HEK293 (cell line): ENCODE measurements at regions not wholly inside any gene's neighbourhood (a gene's known extent, or its start where the extent isn't known, plus 50 kb on each side); places are given as distances from the start of the nearest gene placed in this dataset.

Source experiments
- CTCF ChIA-PET: fragments of 350-600 bp; formaldehyde crosslinking; extraction: SDS; loops from one replicate; lab custom pipeline; 2021; ENCODE audit warnings: antibody characterized with exemption; lab: Yijun Ruan, JAX
- POLR2A ChIA-PET: fragments of 300-600 bp; formaldehyde crosslinking; extraction: SDS; loops from one replicate; lab custom pipeline; 2020; ENCODE audit warnings: antibody characterized with exemption, inconsistent platforms; lab: Yijun Ruan, JAX
- H3K27ac ChIP-seq: fragments of 200-500 bp; sonication (Bioruptor generic); 2 replicates; pipeline ENCODE4 v1.5.1; 2014; ENCODE audit warnings: low read depth, low read length, control low read depth, inconsistent platforms; ENCODE audit errors: extremely low read depth
- H3K36me3 ChIP-seq, 2 experiments: fragments of 200-500 bp in 1 of 2; sonication (Bioruptor generic) in 1 of 2; 1 replicate in 1 of 2; 2 replicates in 1 of 2; pipeline ENCODE4 v1.5.1; 2014 to 2017; ENCODE audit warnings: inconsistent platforms in 2 of 2, low read length in 2 of 2; ENCODE audit not compliant: control insufficient read depth in 2 of 2, insufficient read depth in 1 of 2
- H3K4me1 ChIP-seq: fragments of 200-500 bp; sonication (Bioruptor generic); 2 replicates; pipeline ENCODE4 v1.5.1; 2014; ENCODE audit warnings: mild to moderate bottlenecking, low read length, inconsistent platforms; ENCODE audit not compliant: control insufficient read depth, insufficient read depth
- H3K4me3 ChIP-seq: 2 replicates; pipeline ENCODE4 v1.5.1; 2011; ENCODE audit warnings: low read depth, mild to moderate bottlenecking, control low read depth, low read length, moderate library complexity
- H3K9me3 ChIP-seq: fragments of 200-500 bp; sonication (Bioruptor generic); 2 replicates; pipeline ENCODE4 v1.5.1; 2014; ENCODE audit warnings: low read depth, low read length, inconsistent platforms; ENCODE audit not compliant: control insufficient read depth, insufficient read depth
- HOXD13 ChIP-seq: sonication (generic); formaldehyde crosslinking; IDR thresholded peaks from 2 replicates; pipeline ENCODE4 v1.8.0; 2022; ENCODE audit warnings: missing genetic modification reagents, borderline replicate concordance
- MEIS1 ChIP-seq: sonication (generic); formaldehyde crosslinking; IDR thresholded peaks from 2 replicates; pipeline ENCODE4 v1.8.1; 2022; ENCODE audit warnings: missing genetic modification reagents, mild to moderate bottlenecking, borderline replicate concordance
- SCRT2 ChIP-seq: fragments of 450-650 bp; formaldehyde crosslinking; IDR thresholded peaks from 2 replicates; pipeline ENCODE4 v1.5.1; 2016; ENCODE audit warnings: missing biosample characterization, missing genetic modification characterization
- SP2 ChIP-seq: fragments of 450-650 bp; formaldehyde crosslinking; IDR thresholded peaks from 2 replicates; pipeline ENCODE4 v1.5.1; 2016; ENCODE audit warnings: missing biosample characterization, missing genetic modification characterization
- SP3 ChIP-seq: fragments of 450-650 bp; formaldehyde crosslinking; IDR thresholded peaks from 2 replicates; pipeline ENCODE4 v1.5.1; 2016; ENCODE audit warnings: missing biosample characterization, missing genetic modification characterization
- SP7 ChIP-seq: fragments of 450-650 bp; formaldehyde crosslinking; IDR thresholded peaks from 2 replicates; pipeline ENCODE4 v1.5.1; 2016; ENCODE audit warnings: missing biosample characterization, missing genetic modification characterization
- ZBTB1 ChIP-seq: fragments of 450-650 bp; formaldehyde crosslinking; IDR thresholded peaks from 2 replicates; pipeline ENCODE4 v1.5.1; 2016; ENCODE audit warnings: missing biosample characterization, missing genetic modification characterization
- ZBTB21 ChIP-seq: fragments of 450-650 bp; formaldehyde crosslinking; IDR thresholded peaks from 2 replicates; pipeline ENCODE4 v1.5.1; 2017; ENCODE audit warnings: missing biosample characterization, missing genetic modification characterization
- ZBTB8A ChIP-seq: fragments of 450-650 bp; formaldehyde crosslinking; IDR thresholded peaks from 2 replicates; pipeline ENCODE4 v1.5.1; 2016; ENCODE audit warnings: missing biosample characterization, missing genetic modification characterization
- ZFP69B ChIP-seq: fragments of 450-650 bp; formaldehyde crosslinking; IDR thresholded peaks from 2 replicates; pipeline ENCODE4 v1.5.1; 2016; ENCODE audit warnings: missing biosample characterization, missing genetic modification characterization
- ZNF148 ChIP-seq: fragments of 450-650 bp; formaldehyde crosslinking; IDR thresholded peaks from 2 replicates; pipeline ENCODE4 v1.5.0; 2017; ENCODE audit warnings: missing biosample characterization, missing genetic modification characterization, borderline replicate concordance
- ZNF248 ChIP-seq: fragments of 450-650 bp; formaldehyde crosslinking; IDR thresholded peaks from 2 replicates; pipeline ENCODE4 v1.5.1; 2017; ENCODE audit warnings: missing biosample characterization, missing genetic modification characterization
- ZNF433 ChIP-seq: fragments of 450-650 bp; formaldehyde crosslinking; IDR thresholded peaks from 2 replicates; pipeline ENCODE4 v1.5.1; 2016; ENCODE audit warnings: missing biosample characterization, missing genetic modification characterization, low read depth
- ZNF555 ChIP-seq: fragments of 450-650 bp; formaldehyde crosslinking; conservative IDR thresholded peaks from 2 replicates; pipeline ENCODE4 v1.5.1; 2017; ENCODE audit warnings: missing biosample characterization, mild to moderate bottlenecking, missing genetic modification characterization, inconsistent platforms
- ZNF629 ChIP-seq: fragments of 450-650 bp; formaldehyde crosslinking; IDR thresholded peaks from 2 replicates; pipeline ENCODE4 v1.5.1; 2017; ENCODE audit warnings: missing biosample characterization, missing genetic modification characterization
- ZNF670 ChIP-seq: fragments of 450-650 bp; formaldehyde crosslinking; IDR thresholded peaks from 2 replicates; pipeline ENCODE4 v1.5.1; 2016; ENCODE audit warnings: missing biosample characterization, missing genetic modification characterization, low read depth
- ZNF776 ChIP-seq: fragments of 450-650 bp; formaldehyde crosslinking; IDR thresholded peaks from 2 replicates; pipeline ENCODE4 v1.5.0; 2017; ENCODE audit warnings: missing biosample characterization, missing genetic modification characterization, borderline replicate concordance
- TF ChIP-seq, protein P1 (sequence below): fragments of 450-650 bp; formaldehyde crosslinking; IDR thresholded peaks from 2 replicates; pipeline ENCODE4 v1.5.1; 2016; ENCODE audit warnings: missing biosample characterization, missing genetic modification characterization
- TF ChIP-seq, protein P2 (sequence below): fragments of 450-650 bp; formaldehyde crosslinking; IDR thresholded peaks from 2 replicates; pipeline ENCODE4 v1.5.1; 2017; ENCODE audit warnings: missing biosample characterization, missing genetic modification characterization
- TF ChIP-seq, protein P3 (sequence below): fragments of 450-650 bp; formaldehyde crosslinking; IDR thresholded peaks from 2 replicates; pipeline ENCODE4 v1.5.1; 2016; ENCODE audit warnings: missing biosample characterization, missing genetic modification characterization
- TF ChIP-seq, protein P4 (sequence below): fragments of 450-650 bp; formaldehyde crosslinking; IDR thresholded peaks from 2 replicates; pipeline ENCODE4 v1.5.1; 2016; ENCODE audit warnings: missing biosample characterization, missing genetic modification characterization

- TF ChIP-seq SCRT2 (tag by site-specific recombination), result no peak
- no peak for TF ChIP-seq SP2 (tag by site-specific recombination)
- TF ChIP-seq SP7 (tag by site-specific recombination), result no peak
- TF ChIP-seq ZNF248 (tag by site-specific recombination), result no peak
- TF ChIP-seq, protein P1, sequence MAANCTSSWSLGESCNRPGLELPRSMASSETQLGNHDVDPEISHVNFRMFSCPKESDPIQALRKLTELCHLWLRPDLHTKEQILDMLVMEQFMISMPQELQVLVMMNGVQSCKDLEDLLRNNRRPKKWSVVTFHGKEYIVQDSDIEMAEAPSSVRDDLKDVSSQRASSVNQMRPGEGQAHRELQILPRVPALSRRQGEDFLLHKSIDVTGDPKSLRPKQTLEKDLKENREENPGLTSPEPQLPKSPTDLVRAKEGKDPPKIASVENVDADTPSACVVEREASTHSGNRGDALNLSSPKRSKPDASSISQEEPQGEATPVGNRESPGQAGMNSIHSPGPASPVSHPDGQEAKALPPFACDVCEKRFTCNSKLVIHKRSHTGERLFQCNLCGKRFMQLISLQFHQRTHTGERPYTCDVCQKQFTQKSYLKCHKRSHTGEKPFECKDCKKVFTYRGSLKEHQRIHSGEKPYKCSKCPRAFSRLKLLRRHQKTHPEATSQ, result no peak
- TF ChIP-seq SP3 (tag by site-specific recombination), result no peak
- TF ChIP-seq ZFP69B, result no peak
Observed at GRCh38 chr12:131615326-131616042, 95.4 kb upstream of the SFSWAP start (continued).

GRCh38 chr12:131616043-131616700, 94.7 kb upstream of the SFSWAP start:
- CTCF ChIA-PET, result no interaction called here
- TF ChIP-seq ZNF148 (tag by site-specific recombination) (no peak), ZNF433 (tag by site-specific recombination) (no peak), SP2 (tag by site-specific recombination) (no peak), ZNF776 (tag by site-specific recombination) (no peak), ZBTB21 (tag by site-specific recombination) (no peak), ZNF629 (no peak), ZBTB1 (tag by site-specific recombination) (no peak), ZNF670 (tag by site-specific recombination) (no peak), ZNF555 (no peak), ZBTB8A (no peak), HOXD13 (CRISPR knock-in tag) (no peak), MEIS1 (no peak)
- TF ChIP-seq, protein P2, sequence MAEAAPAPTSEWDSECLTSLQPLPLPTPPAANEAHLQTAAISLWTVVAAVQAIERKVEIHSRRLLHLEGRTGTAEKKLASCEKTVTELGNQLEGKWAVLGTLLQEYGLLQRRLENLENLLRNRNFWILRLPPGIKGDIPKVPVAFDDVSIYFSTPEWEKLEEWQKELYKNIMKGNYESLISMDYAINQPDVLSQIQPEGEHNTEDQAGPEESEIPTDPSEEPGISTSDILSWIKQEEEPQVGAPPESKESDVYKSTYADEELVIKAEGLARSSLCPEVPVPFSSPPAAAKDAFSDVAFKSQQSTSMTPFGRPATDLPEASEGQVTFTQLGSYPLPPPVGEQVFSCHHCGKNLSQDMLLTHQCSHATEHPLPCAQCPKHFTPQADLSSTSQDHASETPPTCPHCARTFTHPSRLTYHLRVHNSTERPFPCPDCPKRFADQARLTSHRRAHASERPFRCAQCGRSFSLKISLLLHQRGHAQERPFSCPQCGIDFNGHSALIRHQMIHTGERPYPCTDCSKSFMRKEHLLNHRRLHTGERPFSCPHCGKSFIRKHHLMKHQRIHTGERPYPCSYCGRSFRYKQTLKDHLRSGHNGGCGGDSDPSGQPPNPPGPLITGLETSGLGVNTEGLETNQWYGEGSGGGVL, result no peak
- TF ChIP-seq, protein P3, sequence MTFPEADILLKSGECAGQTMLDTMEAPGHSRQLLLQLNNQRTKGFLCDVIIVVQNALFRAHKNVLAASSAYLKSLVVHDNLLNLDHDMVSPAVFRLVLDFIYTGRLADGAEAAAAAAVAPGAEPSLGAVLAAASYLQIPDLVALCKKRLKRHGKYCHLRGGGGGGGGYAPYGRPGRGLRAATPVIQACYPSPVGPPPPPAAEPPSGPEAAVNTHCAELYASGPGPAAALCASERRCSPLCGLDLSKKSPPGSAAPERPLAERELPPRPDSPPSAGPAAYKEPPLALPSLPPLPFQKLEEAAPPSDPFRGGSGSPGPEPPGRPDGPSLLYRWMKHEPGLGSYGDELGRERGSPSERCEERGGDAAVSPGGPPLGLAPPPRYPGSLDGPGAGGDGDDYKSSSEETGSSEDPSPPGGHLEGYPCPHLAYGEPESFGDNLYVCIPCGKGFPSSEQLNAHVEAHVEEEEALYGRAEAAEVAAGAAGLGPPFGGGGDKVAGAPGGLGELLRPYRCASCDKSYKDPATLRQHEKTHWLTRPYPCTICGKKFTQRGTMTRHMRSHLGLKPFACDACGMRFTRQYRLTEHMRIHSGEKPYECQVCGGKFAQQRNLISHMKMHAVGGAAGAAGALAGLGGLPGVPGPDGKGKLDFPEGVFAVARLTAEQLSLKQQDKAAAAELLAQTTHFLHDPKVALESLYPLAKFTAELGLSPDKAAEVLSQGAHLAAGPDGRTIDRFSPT (tag by site-specific recombination), result no peak
- TF ChIP-seq, protein P4, sequence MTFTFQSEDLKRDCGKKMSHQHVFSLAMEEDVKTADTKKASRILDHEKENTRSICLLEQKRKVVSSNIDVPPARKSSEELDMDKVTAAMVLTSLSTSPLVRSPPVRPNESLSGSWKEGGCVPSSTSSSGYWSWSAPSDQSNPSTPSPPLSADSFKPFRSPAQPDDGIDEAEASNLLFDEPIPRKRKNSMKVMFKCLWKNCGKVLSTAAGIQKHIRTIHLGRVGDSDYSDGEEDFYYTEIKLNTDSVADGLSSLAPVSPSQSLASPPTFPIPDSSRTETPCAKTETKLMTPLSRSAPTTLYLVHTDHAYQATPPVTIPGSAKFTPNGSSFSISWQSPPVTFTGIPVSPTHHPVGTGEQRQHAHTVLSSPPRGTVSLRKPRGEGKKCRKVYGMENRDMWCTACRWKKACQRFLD (tag by site-specific recombination), result no peak
- H3K27ac ChIP-seq, result no peak overlapping the region
- POLR2A ChIA-PET, result no interaction called here
- H3K4me3 ChIP-seq, result no peak overlapping the region
- H3K36me3 ChIP-seq, result no peaks in the 10 kb centered on the region
- no peaks in the 10 kb centered on the region for H3K4me1 ChIP-seq
- H3K9me3 ChIP-seq, result no peaks in the 10 kb centered on the region
